Fibroblast of lung (primary cell): ENCODE measurements at regions not wholly inside any gene's neighbourhood (a gene's known extent, or its start where the extent isn't known, plus 50 kb on each side); places are given as distances from the start of the nearest gene placed in this dataset.

Experiments used
- CTCF ChIP-seq, 2 donors: IDR thresholded peaks in 1 of 2; conservative IDR thresholded peaks in 1 of 2; 1 replicate in 1 of 2; 2 replicates in 1 of 2; pipeline ENCODE4 v1.5.1; 2011 to 2012; ENCODE audit warnings: low read length in 2 of 2, control low read depth in 1 of 2, inconsistent platforms in 1 of 2, low read depth in 1 of 2, mild to moderate bottlenecking in 1 of 2
- EZH2 ChIP-seq: IDR thresholded peaks from 2 replicates; pipeline ENCODE4 v1.5.1; 2012; ENCODE audit warnings: low read length, control low read depth, mild to moderate bottlenecking; ENCODE audit errors: missing control alignments

GRCh38 chr5:159416438-159416837 is 86.2 kb upstream of the IL12B start:
- TF ChIP-seq CTCF (conservative IDR thresholded peaks at IDR 0.05 in 1 of 2, IDR thresholded peaks at IDR 0.05 in 1 of 2; ENCODE audit: low read depth in 1 of 2, low read length in 2 of 2) (no peak), EZH2 (no peak)
